ENCODE measurements at regions not wholly inside any gene's neighbourhood (a gene's known extent, or its start where the extent isn't known, plus 50 kb on each side); places are given as distances from the start of the nearest gene placed in this dataset.

GRCh38 chr6:88473589-88473988 lies 307.4 kb upstream of the CNR1 start (continued):
- no peak for TF ChIP-seq PATZ1 (CRISPR knock-in tag; IDR thresholded peaks at IDR 0.05)
- no peak for TF ChIP-seq ZC3H13 (CRISPR knock-in tag; IDR thresholded peaks at IDR 0.05)

GRCh38 chr6:88472851-88473525 lies 306.8 kb upstream of the CNR1 start:
- in situ Hi-C loops (cut with HindIII; ENCODE audit: extremely low pct_ligation_motif_present, low pct_unique_long_range_greater_than_20kb) = no loop called here
- Histone ChIP-seq H3K9ac (ENCODE audit: insufficient read depth, low read depth, low read length) (no peak overlapping the region), H2AFZ (ENCODE audit: low read length) (no peak overlapping the region), H3K4me3 (replicated peaks in 1 of 3; ENCODE audit: insufficient read depth in 1 of 3, low read depth in 2 of 3, low read length in 3 of 3) (no peak overlapping the region), H3K27me3 (ENCODE audit: control insufficient read depth in 1 of 2, insufficient read depth in 2 of 2, low read length in 2 of 2) (no peaks in the 10 kb centered on the region; a peak in 1 of 5 replicates), H3K4me1 (ENCODE audit: insufficient read depth, low read length) (no peaks in the 10 kb centered on the region), H3K4me2 (ENCODE audit: low read depth, low read length) (no peak overlapping the region), H3K36me3 (replicated peaks in 1 of 2; ENCODE audit: control insufficient read depth in 1 of 2, insufficient read depth in 2 of 2, low read length in 2 of 2) (no peaks in the 10 kb centered on the region), H3K9me3 (ENCODE audit: low read length) (no peaks in the 10 kb centered on the region), H3K79me2 (ENCODE audit: insufficient read depth, low read length) (no peaks in the 10 kb centered on the region), H3K27ac (ENCODE audit: extremely low read length, insufficient read depth, low read length) (no peak overlapping the region), H4K20me1 (ENCODE audit: insufficient read depth, low read length) (no peaks in the 10 kb centered on the region)
- 26% methylated on average over 11 of the region's 11 CpGs for WGBS (ENCODE audit: low lambda C conversion rate)
- no peak for FAIRE-seq
- no peak for DNase-seq (ENCODE audit: low spot score)
- POLR2A ChIA-PET = no interaction called here
- no TSS peak for BruUV-seq (replicated peaks)
- ATAC-seq = no peak
- intact Hi-C loops (cut with micrococcal nuclease; ENCODE audit: unreplicated experiment) = no loop called here
- CTCF ChIA-PET (ENCODE audit: low intra/inter-chr PET ratio, low total read pairs) = no interaction called here
- TF ChIP-seq ZNF282 (IDR thresholded peaks at IDR 0.05; ENCODE audit: partially characterized antibody) (no peak), PREB (CRISPR knock-in tag; IDR thresholded peaks at IDR 0.05) (no peak), DNMT3B (CRISPR knock-in tag; conservative IDR thresholded peaks at IDR 0.05) (no peak), ZFYVE20 (CRISPR knock-in tag; IDR thresholded peaks at IDR 0.05; ENCODE audit: borderline replicate concordance, low read depth) (no peak), ZNF772 (CRISPR knock-in tag; IDR thresholded peaks at IDR 0.05) (no peak), MEIS1 (CRISPR knock-in tag; IDR thresholded peaks at IDR 0.05; ENCODE audit: borderline replicate concordance) (no peak)
